Activated naive CD8-positive, alpha-beta T cell treated with anti-CD3 and anti-CD28 coated beads, Interleukin-2, amount 50 U/mL, for 24 hours (primary cell): ENCODE measurements at regions not wholly inside any gene's neighbourhood (a gene's known extent, or its start where the extent isn't known, plus 50 kb on each side); places are given as distances from the start of the nearest gene placed in this dataset.

ENCODE experiments used
- ATAC-seq: fragments of 150-1000 bp; cut with Tn5 transposase; one replicate; pipeline ENCODE4 v1.10.0; 2021
- DNase-seq: peaks from one replicate; pipeline ENCODE4 v3.0.0; 2021
- H3K27ac Mint-ChIP-seq: one replicate; pipeline ENCODE4 v1.8.0; 2021; ENCODE audit warnings: mild to moderate bottlenecking, mixed read lengths
- H3K27me3 Mint-ChIP-seq: one replicate; pipeline ENCODE4 v1.8.0; 2021; ENCODE audit warnings: mixed read lengths
- H3K36me3 Mint-ChIP-seq: one replicate; pipeline ENCODE4 v1.8.0; 2021; ENCODE audit warnings: low read depth, mixed read lengths
- H3K4me1 Mint-ChIP-seq: one replicate; pipeline ENCODE4 v1.8.0; 2021; ENCODE audit warnings: mixed read lengths
- H3K4me3 Mint-ChIP-seq: one replicate; pipeline ENCODE4 v1.8.0; 2021; ENCODE audit warnings: mild to moderate bottlenecking, moderate library complexity, mixed read lengths
- H3K9me3 Mint-ChIP-seq: one replicate; pipeline ENCODE4 v1.8.0; 2021; ENCODE audit warnings: mixed read lengths

DNA sequence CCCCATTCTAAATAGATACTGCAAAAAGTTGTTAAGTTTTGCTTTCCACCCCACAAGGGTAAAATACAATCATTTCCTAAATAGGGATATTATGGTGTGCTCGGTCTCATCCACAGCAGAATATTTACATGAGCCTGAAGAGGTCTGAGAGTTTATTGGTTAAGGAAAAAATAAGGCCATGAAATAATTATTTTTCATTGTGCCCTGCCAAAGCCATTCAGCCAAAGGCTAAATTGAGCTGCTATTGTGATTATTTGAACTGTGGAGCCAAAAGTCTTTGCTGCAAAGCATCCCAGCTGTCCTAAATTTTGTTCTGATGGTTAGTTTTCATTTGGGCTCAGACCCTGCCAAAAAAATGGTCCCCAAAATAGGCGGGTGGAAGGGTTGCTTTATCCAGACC, 298.7 kb upstream of the ESRRG start:
- H3K27ac Mint-ChIP-seq, result no peak overlapping the region
- no peak for ATAC-seq

GRCh38 chr1:217021400-217021799, 298.2 kb upstream of the ESRRG start:
- H3K4me3 Mint-ChIP-seq, result no peak overlapping the region
- no peaks in the 10 kb centered on the region for H3K4me1 Mint-ChIP-seq
- ATAC-seq (no peak), DNase-seq (no peak)
- H3K36me3 Mint-ChIP-seq, result no peaks in the 10 kb centered on the region
- H3K27ac Mint-ChIP-seq, result no peak overlapping the region
- peaks cover 3% of the 10 kb centered on the region for H3K9me3 Mint-ChIP-seq
- H3K27me3 Mint-ChIP-seq, result no peaks in the 10 kb centered on the region

More for the DNA sequence above, 298.7 kb upstream of the ESRRG start:
- no peaks in the 10 kb centered on the region for H3K27me3 Mint-ChIP-seq
- no peak overlapping the region for H3K4me3 Mint-ChIP-seq
- no peaks in the 10 kb centered on the region for H3K4me1 Mint-ChIP-seq
- peaks cover 3% of the 10 kb centered on the region for H3K9me3 Mint-ChIP-seq
- DNase-seq, result no peak
- H3K36me3 Mint-ChIP-seq, result no peaks in the 10 kb centered on the region

GRCh38 chr1:217019475-217019874, 296.2 kb upstream of the ESRRG start:
- no peaks in the 10 kb centered on the region for H3K36me3 Mint-ChIP-seq
- no peaks in the 10 kb centered on the region for H3K4me1 Mint-ChIP-seq
- H3K27me3 Mint-ChIP-seq, result no peaks in the 10 kb centered on the region
- peaks cover under 1% of the 10 kb centered on the region for H3K9me3 Mint-ChIP-seq
- H3K27ac Mint-ChIP-seq, result no peak overlapping the region
- no peak for DNase-seq
- ATAC-seq, result no peak
- no peak overlapping the region for H3K4me3 Mint-ChIP-seq

- no peaks in the 10 kb centered on the region for H3K27me3 Mint-ChIP-seq
- no peak overlapping the region for H3K27ac Mint-ChIP-seq
- no peaks in the 10 kb centered on the region for H3K36me3 Mint-ChIP-seq
These were observed 295.4 kb upstream of the ESRRG start for GRCh38 chr1:217018648-217019047.

GRCh38 chr1:217017165-217017564, 293.9 kb upstream of the ESRRG start:
- ATAC-seq (no peak), DNase-seq (no peak)
- Mint-ChIP-seq H3K4me3 (no peak overlapping the region), H3K36me3 (no peaks in the 10 kb centered on the region), H3K27me3 (no peaks in the 10 kb centered on the region), H3K4me1 (no peaks in the 10 kb centered on the region), H3K27ac (no peak overlapping the region), H3K9me3 (no peaks in the 10 kb centered on the region)

More at GRCh38 chr1:217018648-217019047, 295.4 kb upstream of the ESRRG start:
- H3K9me3 Mint-ChIP-seq, result no peaks in the 10 kb centered on the region
- DNase-seq (no peak), ATAC-seq (no peak)
- no peaks in the 10 kb centered on the region for H3K4me1 Mint-ChIP-seq
- no peak overlapping the region for H3K4me3 Mint-ChIP-seq

GRCh38 chr1:217014066-217014465, 290.8 kb upstream of the ESRRG start:
- ATAC-seq, result no peak

GRCh38 chr1:217012659-217013058, 289.4 kb upstream of the ESRRG start:
- Mint-ChIP-seq H3K36me3 (no peaks in the 10 kb centered on the region), H3K4me1 (no peaks in the 10 kb centered on the region), H3K9me3 (no peaks in the 10 kb centered on the region), H3K27ac (no peak overlapping the region), H3K27me3 (no peaks in the 10 kb centered on the region), H3K4me3 (no peak overlapping the region)
- no peak for DNase-seq
- ATAC-seq, result no peak

More at GRCh38 chr1:217014066-217014465, 290.8 kb upstream of the ESRRG start:
- no peaks in the 10 kb centered on the region for H3K36me3 Mint-ChIP-seq
- no peaks in the 10 kb centered on the region for H3K9me3 Mint-ChIP-seq
- DNase-seq, result no peak
- H3K4me1 Mint-ChIP-seq, result no peaks in the 10 kb centered on the region
- no peaks in the 10 kb centered on the region for H3K27me3 Mint-ChIP-seq
- H3K4me3 Mint-ChIP-seq, result no peak overlapping the region
- no peak overlapping the region for H3K27ac Mint-ChIP-seq

- ATAC-seq, result no peak
- no peak overlapping the region for H3K4me3 Mint-ChIP-seq
These were observed 287.9 kb upstream of the ESRRG start for GRCh38 chr1:217011097-217011496.

GRCh38 chr1:217010253-217010652, 287.0 kb upstream of the ESRRG start:
- H3K27me3 Mint-ChIP-seq, result no peaks in the 10 kb centered on the region
- no peaks in the 10 kb centered on the region for H3K4me1 Mint-ChIP-seq
- H3K9me3 Mint-ChIP-seq, result no peaks in the 10 kb centered on the region
- no peak for DNase-seq
- no peak for ATAC-seq
- H3K36me3 Mint-ChIP-seq, result no peaks in the 10 kb centered on the region
- H3K27ac Mint-ChIP-seq, result no peak overlapping the region
- H3K4me3 Mint-ChIP-seq, result no peak overlapping the region

More at GRCh38 chr1:217011097-217011496, 287.9 kb upstream of the ESRRG start:
- DNase-seq, result no peak
- H3K27ac Mint-ChIP-seq, result no peak overlapping the region
- H3K9me3 Mint-ChIP-seq, result no peaks in the 10 kb centered on the region
- no peaks in the 10 kb centered on the region for H3K36me3 Mint-ChIP-seq
- H3K4me1 Mint-ChIP-seq, result no peaks in the 10 kb centered on the region
- no peaks in the 10 kb centered on the region for H3K27me3 Mint-ChIP-seq

- no peaks in the 10 kb centered on the region for H3K36me3 Mint-ChIP-seq
- peaks cover under 1% of the 10 kb centered on the region for H3K9me3 Mint-ChIP-seq
- no peaks in the 10 kb centered on the region for H3K4me1 Mint-ChIP-seq
- ATAC-seq (no peak), DNase-seq (no peak)
- no peak overlapping the region for H3K27ac Mint-ChIP-seq
- no peaks in the 10 kb centered on the region for H3K27me3 Mint-ChIP-seq
- no peak overlapping the region for H3K4me3 Mint-ChIP-seq
These were observed 286.1 kb upstream of the ESRRG start for GRCh38 chr1:217009376-217009775.

DNA sequence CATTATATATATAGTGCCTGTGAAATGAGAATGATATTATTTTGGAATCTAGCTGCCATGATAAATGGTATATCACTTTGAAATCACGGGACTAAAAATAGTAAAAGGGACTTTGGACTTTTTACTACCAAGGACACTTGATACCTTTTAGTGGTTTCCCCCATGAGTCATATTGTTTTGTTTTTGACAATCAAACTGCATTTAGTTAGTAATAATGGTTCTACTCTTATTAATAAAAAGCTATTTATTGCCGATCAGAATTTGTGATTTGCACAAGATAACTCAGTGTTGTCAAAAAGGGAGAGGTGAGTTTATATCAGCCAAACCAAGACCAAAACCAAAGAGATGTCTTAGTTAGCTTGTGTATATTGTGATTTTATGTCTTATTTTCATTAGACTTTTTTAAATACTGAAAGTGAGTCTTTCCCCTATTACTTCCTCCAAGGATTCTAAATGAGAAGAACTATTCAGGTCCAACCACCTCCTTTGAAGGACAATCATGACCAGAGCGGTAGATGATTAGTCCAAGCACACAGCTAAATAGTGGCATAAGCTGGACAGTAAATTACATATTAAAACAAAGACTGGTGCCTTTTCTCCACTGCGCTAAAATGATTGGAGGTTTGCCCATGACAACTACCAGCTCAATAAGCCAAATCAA, 281.7 kb upstream of the ESRRG start:
- DNase-seq, result no peak
- no peaks in the 10 kb centered on the region for H3K4me1 Mint-ChIP-seq
- H3K27me3 Mint-ChIP-seq, result no peaks in the 10 kb centered on the region
- no peaks in the 10 kb centered on the region for H3K36me3 Mint-ChIP-seq
- ATAC-seq, result no peak
- no peak overlapping the region for H3K4me3 Mint-ChIP-seq
- H3K27ac Mint-ChIP-seq, result no peak overlapping the region
- H3K9me3 Mint-ChIP-seq, result peaks cover 5% of the 10 kb centered on the region

- ATAC-seq (no peak), DNase-seq (no peak)
- H3K9me3 Mint-ChIP-seq, result peaks cover 5% of the 10 kb centered on the region
- H3K4me1 Mint-ChIP-seq, result no peaks in the 10 kb centered on the region
- no peaks in the 10 kb centered on the region for H3K36me3 Mint-ChIP-seq
- no peak overlapping the region for H3K27ac Mint-ChIP-seq
- H3K27me3 Mint-ChIP-seq, result no peaks in the 10 kb centered on the region
- H3K4me3 Mint-ChIP-seq, result no peak overlapping the region
These were observed 280.1 kb upstream of the ESRRG start for GRCh38 chr1:217003355-217003754.

DNA sequence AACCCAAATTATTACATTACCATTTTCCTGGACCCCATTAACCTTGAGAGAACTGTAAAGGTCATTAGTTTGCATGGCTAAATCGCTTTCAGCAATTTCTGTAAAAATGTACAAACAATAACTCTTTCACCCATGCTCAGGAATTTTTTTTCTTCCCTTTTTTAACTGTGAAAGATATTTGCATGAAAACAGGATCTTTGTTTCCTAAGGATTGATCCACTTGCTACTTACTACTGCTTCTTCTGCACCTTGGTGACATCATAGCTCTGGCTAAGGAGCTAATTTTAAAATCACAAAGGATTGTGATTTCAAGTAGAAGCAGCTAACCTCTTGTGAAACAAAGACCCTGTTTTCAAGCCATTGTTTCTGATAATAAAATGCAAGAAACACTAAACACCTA, 274.6 kb upstream of the ESRRG start:
- DNase-seq, result no peak
- H3K9me3 Mint-ChIP-seq, result peaks cover 6% of the 10 kb centered on the region
- H3K36me3 Mint-ChIP-seq, result no peaks in the 10 kb centered on the region
- ATAC-seq, result no peak
- no peak overlapping the region for H3K4me3 Mint-ChIP-seq
- no peak overlapping the region for H3K27ac Mint-ChIP-seq
- H3K4me1 Mint-ChIP-seq, result no peaks in the 10 kb centered on the region
- no peaks in the 10 kb centered on the region for H3K27me3 Mint-ChIP-seq

DNA sequence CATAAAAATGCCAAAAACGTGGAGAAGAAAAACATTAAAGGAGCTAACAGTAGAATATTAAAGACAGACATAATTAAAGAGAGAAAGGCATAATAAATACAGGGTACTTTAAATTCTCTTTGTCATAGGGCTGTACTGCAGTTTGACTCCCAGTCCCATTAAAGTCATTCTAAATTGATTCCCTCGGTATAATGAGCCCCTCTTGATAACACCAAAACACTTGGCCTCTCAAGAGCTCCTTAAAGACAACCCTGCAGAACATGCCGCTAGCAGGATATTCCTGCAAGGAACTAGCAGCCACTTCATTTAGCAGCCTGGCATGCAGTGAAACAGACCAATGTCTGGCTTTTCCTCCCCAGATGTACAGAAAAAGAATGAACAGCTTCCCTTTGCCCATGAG, 273.8 kb upstream of the ESRRG start:
- H3K36me3 Mint-ChIP-seq, result no peaks in the 10 kb centered on the region
- DNase-seq (no peak), ATAC-seq (no peak)
- H3K4me1 Mint-ChIP-seq, result no peaks in the 10 kb centered on the region
- no peaks in the 10 kb centered on the region for H3K27me3 Mint-ChIP-seq
- H3K4me3 Mint-ChIP-seq, result no peak overlapping the region
- H3K9me3 Mint-ChIP-seq, result peaks cover 8% of the 10 kb centered on the region
- no peak overlapping the region for H3K27ac Mint-ChIP-seq

- no peak for ATAC-seq
- Mint-ChIP-seq H3K9me3 (no peaks in the 10 kb centered on the region), H3K4me1 (no peaks in the 10 kb centered on the region), H3K27ac (no peak overlapping the region), H3K4me3 (no peak overlapping the region), H3K36me3 (no peaks in the 10 kb centered on the region), H3K27me3 (no peaks in the 10 kb centered on the region)
- no peak for DNase-seq
These were observed 261.3 kb upstream of the ESRRG start for GRCh38 chr1:216984536-216984935.

- Mint-ChIP-seq H3K4me3 (no peak overlapping the region), H3K27me3 (no peaks in the 10 kb centered on the region), H3K9me3 (no peaks in the 10 kb centered on the region), H3K27ac (no peak overlapping the region), H3K36me3 (no peaks in the 10 kb centered on the region), H3K4me1 (no peaks in the 10 kb centered on the region)
- DNase-seq (no peak), ATAC-seq (no peak)
These were observed 260.6 kb upstream of the ESRRG start for GRCh38 chr1:216983823-216984222.
